ENCODE measurements at regions not wholly inside any gene's neighbourhood (a gene's known extent, or its start where the extent isn't known, plus 50 kb on each side); places are given as distances from the start of the nearest gene placed in this dataset.

- H3K9me3 ChIP-seq (ENCODE audit: low read length), result no peaks in the 10 kb centered on the region
- no peak overlapping the region for H2AFZ ChIP-seq (ENCODE audit: low read length)
- no peaks in the 10 kb centered on the region; the same call in 1 of the 2 replicates for H3K36me3 ChIP-seq (ENCODE audit: insufficient read depth, low read length)
- H3K4me3 ChIP-seq (ENCODE audit: low read depth, low read length, poor library complexity, severe bottlenecking), result no peak overlapping the region
- no TSS peak for BruUV-seq (replicated peaks)
- H3K4me2 ChIP-seq (ENCODE audit: low read length), result no peak overlapping the region
- DNase-seq (ENCODE audit: low spot score), result no peak
- peaks cover 7% of the 10 kb centered on the region for H3K4me1 ChIP-seq (ENCODE audit: insufficient read depth, low read length, poor library complexity, severe bottlenecking)
- no peak overlapping the region for H3K27ac ChIP-seq (ENCODE audit: low read depth, low read length, poor library complexity, severe bottlenecking)
- ChIA-PET CTCF (ENCODE audit: unreplicated experiment) (no interaction called here), POLR2A (interaction anchor here (0.5 to 1.2 kb wide), 7 partner anchors 13 to 989 kb away, joined by 3 to 5 read pairs (median 3); no protein-coding TSS in a partner anchor)
- H3K79me2 ChIP-seq (ENCODE audit: insufficient read depth, low read depth, low read length), result no peaks in the 10 kb centered on the region
- intact Hi-C loops (cut with micrococcal nuclease; ENCODE audit: unreplicated experiment), result no loop called here
- H4K20me1 ChIP-seq (ENCODE audit: insufficient read depth, low read length), result no peaks in the 10 kb centered on the region
- H3K9me2 ChIP-seq (ENCODE audit: insufficient read depth, low read length), result no peaks in the 10 kb centered on the region
- TF ChIP-seq EZH2phosphoT487 (IDR thresholded peaks at IDR 0.05; ENCODE audit: borderline replicate concordance, low read depth, low read length) (no peak), CTCF (conservative IDR thresholded peaks at IDR 0.05; ENCODE audit: low read length) (no peak)
These were observed 356.8 kb upstream of the ARID1B start for GRCh38 chr6:156420172-156420993.

- Histone ChIP-seq H3K4me2 (ENCODE audit: low read length) (no peak overlapping the region), H3K79me2 (ENCODE audit: insufficient read depth, low read depth, low read length) (no peaks in the 10 kb centered on the region), H3K36me3 (ENCODE audit: insufficient read depth, low read length) (no peaks in the 10 kb centered on the region; the same call in 1 of the 2 replicates), H4K20me1 (ENCODE audit: insufficient read depth, low read length) (no peaks in the 10 kb centered on the region), H3K9me2 (ENCODE audit: insufficient read depth, low read length) (no peaks in the 10 kb centered on the region), H3K9me3 (ENCODE audit: low read length) (no peaks in the 10 kb centered on the region), H3K27ac (ENCODE audit: low read depth, low read length, poor library complexity, severe bottlenecking) (no peak overlapping the region), H3K4me1 (ENCODE audit: insufficient read depth, low read length, poor library complexity, severe bottlenecking) (peaks cover 7% of the 10 kb centered on the region), H3K4me3 (ENCODE audit: low read depth, low read length, poor library complexity, severe bottlenecking) (no peak overlapping the region), H2AFZ (ENCODE audit: low read length) (no peak overlapping the region)
- no peak for TF ChIP-seq EZH2phosphoT487 (IDR thresholded peaks at IDR 0.05; ENCODE audit: borderline replicate concordance, low read depth, low read length)
- TF ChIP-seq CTCF (conservative IDR thresholded peaks at IDR 0.05; ENCODE audit: low read length), result no peak
- POLR2A ChIA-PET, result interaction anchor here (0.9 to 1.2 kb wide), 3 partner anchors 14 to 20 kb away, joined by 3 to 5 read pairs (median 3); no protein-coding TSS in a partner anchor
- intact Hi-C loops (cut with micrococcal nuclease; ENCODE audit: unreplicated experiment), result no loop called here
- DNase-seq (ENCODE audit: low spot score), result no peak
- CTCF ChIA-PET (ENCODE audit: unreplicated experiment), result no interaction called here
- BruUV-seq (replicated peaks), result no TSS peak
These were observed 357.6 kb upstream of the ARID1B start for GRCh38 chr6:156419594-156419993.

GRCh38 chr6:156418253-156418652, 358.9 kb upstream of the ARID1B start:
- CTCF ChIA-PET (ENCODE audit: unreplicated experiment), result no interaction called here

More at GRCh38 chr6:156418253-156418652, 358.9 kb upstream of the ARID1B start:
- no peak overlapping the region for H2AFZ ChIP-seq (ENCODE audit: low read length)
- no peaks in the 10 kb centered on the region; the same call in 1 of the 2 replicates for H3K36me3 ChIP-seq (ENCODE audit: insufficient read depth, low read length)
- TF ChIP-seq CTCF (conservative IDR thresholded peaks at IDR 0.05; ENCODE audit: low read length), result no peak
- no peak for TF ChIP-seq EZH2phosphoT487 (IDR thresholded peaks at IDR 0.05; ENCODE audit: borderline replicate concordance, low read depth, low read length)
- intact Hi-C loops (cut with micrococcal nuclease; ENCODE audit: unreplicated experiment), result no loop called here
- no peak overlapping the region for H3K4me2 ChIP-seq (ENCODE audit: low read length)
- H3K9me2 ChIP-seq (ENCODE audit: insufficient read depth, low read length), result no peaks in the 10 kb centered on the region
- no peaks in the 10 kb centered on the region for H3K79me2 ChIP-seq (ENCODE audit: insufficient read depth, low read depth, low read length)
- H3K4me1 ChIP-seq (ENCODE audit: insufficient read depth, low read length, poor library complexity, severe bottlenecking), result no peaks in the 10 kb centered on the region
- H3K9me3 ChIP-seq (ENCODE audit: low read length), result no peaks in the 10 kb centered on the region
- no peak overlapping the region for H3K4me3 ChIP-seq (ENCODE audit: low read depth, low read length, poor library complexity, severe bottlenecking)
- BruUV-seq (replicated peaks), result no TSS peak
- H3K27ac ChIP-seq (ENCODE audit: low read depth, low read length, poor library complexity, severe bottlenecking), result no peak overlapping the region
- H4K20me1 ChIP-seq (ENCODE audit: insufficient read depth, low read length), result no peaks in the 10 kb centered on the region
- POLR2A ChIA-PET, result interaction anchor here (0.6 kb wide), 2 partner anchors 101 to 452 kb away, joined by 3 to 7 read pairs; no protein-coding TSS in a partner anchor
- no peak for DNase-seq (ENCODE audit: low spot score)

All from OCI-LY7 (cell line).